Parathyroid adenoma (tissue), 2 donors: ENCODE measurements at regions not wholly inside any gene's neighbourhood (a gene's known extent, or its start where the extent isn't known, plus 50 kb on each side); places are given as distances from the start of the nearest gene placed in this dataset.

Experiments
- H2AFZ ChIP-seq: fragments of 300-600 bp; sonication (generic); one replicate; pipeline ENCODE4 v1.7.0; 2017; ENCODE audit warnings: antibody characterized with exemption, mild to moderate bottlenecking
- H3K27ac ChIP-seq: fragments of 300-600 bp; sonication (generic); one replicate; pipeline ENCODE4 v1.7.0; 2017
- H3K27me3 ChIP-seq: fragments of 300-600 bp; sonication (generic); one replicate; pipeline ENCODE4 v1.7.0; 2017; ENCODE audit warnings: low read length; ENCODE audit not compliant: control insufficient read depth, insufficient read depth
- H3K36me3 ChIP-seq: fragments of 300-600 bp; sonication (generic); one replicate; pipeline ENCODE4 v1.7.0; 2017; ENCODE audit warnings: low read length; ENCODE audit not compliant: control insufficient read depth, insufficient read depth
- H3K4me1 ChIP-seq: fragments of 300-600 bp; sonication (generic); one replicate; pipeline ENCODE4 v1.7.0; 2017; ENCODE audit warnings: control low read depth
- H3K4me2 ChIP-seq: fragments of 300-600 bp; sonication (generic); one replicate; pipeline ENCODE4 v1.7.0; 2017; ENCODE audit warnings: low read length
- H3K4me3 ChIP-seq: fragments of 300-600 bp; sonication (generic); one replicate; pipeline ENCODE4 v1.7.0; 2017; ENCODE audit warnings: low read depth, low read length
- H3K79me2 ChIP-seq: fragments of 300-600 bp; sonication (generic); one replicate; pipeline ENCODE4 v1.7.0; 2017; ENCODE audit warnings: control low read depth
- H3K9ac ChIP-seq: fragments of 300-600 bp; sonication (generic); one replicate; pipeline ENCODE4 v1.7.0; 2017; ENCODE audit warnings: mild to moderate bottlenecking
- H3K9me3 ChIP-seq: fragments of 300-600 bp; sonication (generic); one replicate; pipeline ENCODE4 v1.7.0; 2017; ENCODE audit warnings: low read length; ENCODE audit not compliant: control insufficient read depth
- CTCF ChIP-seq: fragments of 300-600 bp; sonication (generic); IDR thresholded peaks from one replicate; pipeline ENCODE4 v1.7.0; 2017; ENCODE audit warnings: antibody characterized with exemption, mild to moderate bottlenecking
- donor health status: primary hyperparathyroidism.

GRCh38 chr12:59388176-59388575 lies 207.7 kb upstream of the SLC16A7 start:
- Histone ChIP-seq H3K27me3 (no peaks in the 10 kb centered on the region), H3K9ac (no peak overlapping the region), H3K27ac (no peak overlapping the region), H3K9me3 (no peaks in the 10 kb centered on the region), H3K36me3 (no peaks in the 10 kb centered on the region), H3K4me1 (no peaks in the 10 kb centered on the region), H3K4me2 (no peak overlapping the region), H3K4me3 (no peak overlapping the region), H3K79me2 (no peaks in the 10 kb centered on the region), H2AFZ (no peak overlapping the region)
- TF ChIP-seq CTCF = no peak

DNA sequence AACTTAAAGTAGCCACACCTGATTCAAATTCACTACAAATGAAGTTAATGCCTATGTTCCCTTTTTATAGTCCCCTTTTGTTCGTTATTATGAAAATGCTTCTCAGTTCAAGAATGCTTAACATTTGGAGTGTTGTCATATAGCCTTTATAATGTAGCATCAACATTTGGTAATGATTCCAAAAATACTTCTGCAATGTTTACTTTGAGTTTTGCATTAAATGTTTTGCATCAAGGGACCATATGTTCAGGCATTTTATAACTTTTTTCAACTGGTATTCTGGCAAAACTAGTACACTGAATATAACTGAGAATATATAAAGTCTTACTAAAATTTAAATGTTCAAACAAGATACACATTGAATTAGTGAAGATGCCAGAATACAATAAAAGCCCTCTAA lies 209.6 kb upstream of the SLC16A7 start:
- no peak overlapping the region for H3K9ac ChIP-seq
- no peak overlapping the region for H3K4me2 ChIP-seq
- no peak overlapping the region for H3K4me3 ChIP-seq
- no peaks in the 10 kb centered on the region for H3K27me3 ChIP-seq
- no peaks in the 10 kb centered on the region for H3K4me1 ChIP-seq
- no peak overlapping the region for H2AFZ ChIP-seq
- no peaks in the 10 kb centered on the region for H3K79me2 ChIP-seq
- no peaks in the 10 kb centered on the region for H3K36me3 ChIP-seq
- no peak overlapping the region for H3K27ac ChIP-seq
- TF ChIP-seq CTCF = no peak
- no peaks in the 10 kb centered on the region for H3K9me3 ChIP-seq

DNA sequence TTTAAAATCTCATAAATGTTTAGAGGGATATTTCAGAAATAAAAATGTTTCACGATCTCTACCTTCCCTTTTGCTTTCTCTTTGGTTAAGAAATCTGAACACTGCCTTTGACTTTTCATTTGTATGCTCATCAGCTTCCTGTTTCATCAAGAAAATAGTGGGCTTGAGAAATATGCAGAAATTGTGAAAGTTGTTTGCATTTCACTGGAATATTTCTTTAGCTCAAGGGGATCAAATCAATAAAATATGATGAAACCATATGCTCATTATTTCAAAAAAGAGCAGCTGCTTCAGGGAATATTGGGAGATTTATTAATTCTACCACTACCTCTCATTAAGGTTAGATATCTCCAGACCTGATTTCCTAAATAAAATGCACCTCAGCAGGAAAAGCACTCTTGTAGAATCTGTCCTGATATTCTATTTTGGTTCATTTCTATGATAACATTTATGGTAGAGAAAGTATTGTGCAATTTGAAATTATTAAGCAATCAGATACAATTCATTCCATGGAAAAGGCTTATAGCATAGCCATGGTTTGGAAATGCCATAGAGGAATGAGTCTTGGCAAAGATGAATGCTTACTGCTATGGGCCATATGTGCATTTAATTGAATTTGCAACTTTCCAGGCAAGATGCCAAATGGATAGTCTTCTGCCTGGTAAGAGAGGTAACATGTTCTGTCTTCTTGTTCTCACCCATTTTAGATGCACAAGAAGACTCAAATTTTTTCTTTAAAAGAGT lies 212.6 kb upstream of the SLC16A7 start:
- Histone ChIP-seq H3K27me3 (no peaks in the 10 kb centered on the region), H3K4me1 (no peaks in the 10 kb centered on the region), H3K9me3 (no peaks in the 10 kb centered on the region), H3K27ac (no peak overlapping the region), H3K9ac (no peak overlapping the region), H3K4me3 (no peak overlapping the region), H2AFZ (no peak overlapping the region), H3K79me2 (no peaks in the 10 kb centered on the region), H3K4me2 (no peak overlapping the region), H3K36me3 (no peaks in the 10 kb centered on the region)
- TF ChIP-seq CTCF = no peak

- Histone ChIP-seq H3K79me2 (no peaks in the 10 kb centered on the region), H3K4me1 (no peaks in the 10 kb centered on the region), H2AFZ (no peak overlapping the region), H3K36me3 (no peaks in the 10 kb centered on the region), H3K9me3 (no peaks in the 10 kb centered on the region), H3K9ac (no peak overlapping the region), H3K4me2 (no peak overlapping the region), H3K27ac (no peak overlapping the region), H3K4me3 (no peak overlapping the region), H3K27me3 (no peaks in the 10 kb centered on the region)
- TF ChIP-seq CTCF = no peak
Measured at GRCh38 chr12:59382282-59383078, 213.3 kb upstream of the SLC16A7 start.
